ENCODE measurements at regions not wholly inside any gene's neighbourhood (a gene's known extent, or its start where the extent isn't known, plus 50 kb on each side); places are given as distances from the start of the nearest gene placed in this dataset.

DNA sequence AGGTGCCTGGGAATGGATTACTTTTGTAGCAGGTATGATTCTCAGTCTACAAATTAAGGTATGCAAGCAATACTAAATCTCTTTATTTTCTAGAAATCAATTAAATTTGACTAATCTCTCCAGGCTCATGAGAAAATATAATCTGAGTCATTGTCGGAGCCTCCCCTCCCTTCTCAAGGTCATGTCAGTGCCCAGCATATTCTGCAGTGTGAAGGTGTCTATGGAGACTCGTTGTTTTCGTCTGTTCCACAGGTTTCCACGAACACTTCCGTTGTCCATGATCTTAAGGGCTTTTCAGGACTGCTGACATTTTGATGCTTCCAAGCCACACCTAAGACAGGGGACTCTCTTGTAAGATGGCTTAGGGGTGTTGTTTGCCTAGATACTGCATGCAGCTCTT is 56.6 kb upstream of the SCOC start:
- no peak overlapping the region for H3K9ac ChIP-seq (ENCODE audit: low read length)
- no peaks in the 10 kb centered on the region for H3K36me3 ChIP-seq (ENCODE audit: control insufficient read depth, insufficient read depth, low read length)
- H3K27me3 ChIP-seq (ENCODE audit: control insufficient read depth, insufficient read depth, low read length) = peaks cover 28% of the 10 kb centered on the region
- H3K9me3 ChIP-seq (ENCODE audit: control insufficient read depth, insufficient read depth, low read depth, low read length) = 0 out of 2 replicates have a peak, but pooled peaks cover 3% of the 10 kb centered on the region
- no peak overlapping the region for H3K27ac ChIP-seq (ENCODE audit: low read depth, low read length)
- H3K4me1 ChIP-seq (ENCODE audit: control insufficient read depth, insufficient read depth, low read length) = peaks cover 26% of the 10 kb centered on the region
- no peak overlapping the region for H3K4me3 ChIP-seq (ENCODE audit: low read depth, low read length)

DNA sequence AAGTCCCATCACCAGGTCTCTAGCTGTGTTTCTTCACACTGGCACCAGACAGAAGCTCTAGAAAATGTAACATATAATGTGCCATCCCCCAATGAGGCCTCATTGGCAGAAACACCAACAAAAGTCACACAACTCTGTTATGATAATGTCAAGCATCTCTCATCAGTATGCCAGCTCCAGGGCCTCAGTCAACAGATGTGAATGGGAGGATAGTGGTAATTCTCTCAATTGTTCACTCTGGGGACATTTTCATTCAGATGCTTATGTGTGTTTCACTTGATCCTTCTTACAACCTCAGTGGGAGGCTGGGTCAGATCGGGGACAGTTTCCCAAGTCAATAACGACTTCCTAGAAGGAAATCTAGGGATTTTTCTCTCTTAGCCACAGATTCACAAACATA is 57.5 kb upstream of the SCOC start:
- Histone ChIP-seq H3K27me3 (ENCODE audit: control insufficient read depth, insufficient read depth, low read length) (peaks cover 28% of the 10 kb centered on the region), H3K36me3 (ENCODE audit: control insufficient read depth, insufficient read depth, low read length) (no peaks in the 10 kb centered on the region), H3K4me1 (ENCODE audit: control insufficient read depth, insufficient read depth, low read length) (peaks cover 26% of the 10 kb centered on the region), H3K27ac (ENCODE audit: low read depth, low read length) (no peak overlapping the region), H3K9me3 (ENCODE audit: control insufficient read depth, insufficient read depth, low read depth, low read length) (no peaks in the 10 kb centered on the region), H3K4me3 (ENCODE audit: low read depth, low read length) (peak overlapping the region; percentile 25; the same call in 1 of the 2 replicates), H3K9ac (ENCODE audit: low read length) (no peak overlapping the region)

DNA sequence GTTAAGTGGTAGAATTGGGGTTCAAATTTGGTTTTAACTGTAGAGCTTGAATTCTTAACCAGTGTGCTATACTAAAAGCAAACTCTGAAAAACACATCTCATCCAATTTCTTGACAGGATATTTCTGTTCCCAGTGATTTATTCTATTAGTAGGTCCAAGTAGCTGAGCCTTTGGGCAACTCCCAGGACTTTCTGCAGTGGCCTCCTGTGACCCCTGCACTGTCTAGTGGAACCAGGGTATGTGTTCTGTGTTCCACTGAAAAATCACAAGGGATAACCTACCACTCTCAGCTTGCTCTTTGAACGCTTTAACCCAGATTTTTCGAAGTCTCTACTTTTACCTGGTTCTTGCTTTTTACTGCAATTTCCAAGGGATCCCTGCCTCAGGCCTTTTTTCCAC is 58.0 kb upstream of the SCOC start:
- H3K27me3 ChIP-seq (ENCODE audit: control insufficient read depth, insufficient read depth, low read length) = peaks cover 28% of the 10 kb centered on the region
- H3K27ac ChIP-seq (ENCODE audit: low read depth, low read length) = no peak overlapping the region
- H3K36me3 ChIP-seq (ENCODE audit: control insufficient read depth, insufficient read depth, low read length) = no peaks in the 10 kb centered on the region
- no peak overlapping the region for H3K4me3 ChIP-seq (ENCODE audit: low read depth, low read length)
- no peak overlapping the region for H3K9ac ChIP-seq (ENCODE audit: low read length)
- no peaks in the 10 kb centered on the region for H3K9me3 ChIP-seq (ENCODE audit: control insufficient read depth, insufficient read depth, low read depth, low read length)
- H3K4me1 ChIP-seq (ENCODE audit: control insufficient read depth, insufficient read depth, low read length) = peaks cover 26% of the 10 kb centered on the region

DNA sequence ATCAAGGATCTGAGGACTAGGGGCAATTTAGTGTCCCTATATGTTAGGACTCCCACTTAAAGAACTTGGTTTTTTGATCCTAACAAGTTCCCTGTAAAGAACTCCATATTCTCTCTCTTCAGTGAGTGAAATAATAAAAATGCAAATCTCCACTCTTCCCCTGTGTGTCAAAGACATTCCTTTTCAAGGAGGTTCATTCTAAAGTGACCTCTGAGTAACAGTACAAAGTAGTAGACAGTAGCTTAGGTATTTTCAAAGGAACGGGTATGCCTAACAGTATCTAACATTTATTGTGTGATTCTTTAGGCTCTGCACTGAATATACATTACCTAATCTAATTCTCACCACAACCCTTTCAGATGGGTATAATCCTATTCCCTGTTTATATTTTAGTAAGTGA is 58.4 kb upstream of the SCOC start:
- Histone ChIP-seq H3K27me3 (ENCODE audit: control insufficient read depth, insufficient read depth, low read length) (peaks cover 28% of the 10 kb centered on the region), H3K4me3 (ENCODE audit: low read depth, low read length) (no peak overlapping the region), H3K9me3 (ENCODE audit: control insufficient read depth, insufficient read depth, low read depth, low read length) (no peaks in the 10 kb centered on the region), H3K27ac (ENCODE audit: low read depth, low read length) (no peak overlapping the region), H3K36me3 (ENCODE audit: control insufficient read depth, insufficient read depth, low read length) (no peaks in the 10 kb centered on the region), H3K4me1 (ENCODE audit: control insufficient read depth, insufficient read depth, low read length) (peaks cover 26% of the 10 kb centered on the region), H3K9ac (ENCODE audit: low read length) (no peak overlapping the region)

DNA sequence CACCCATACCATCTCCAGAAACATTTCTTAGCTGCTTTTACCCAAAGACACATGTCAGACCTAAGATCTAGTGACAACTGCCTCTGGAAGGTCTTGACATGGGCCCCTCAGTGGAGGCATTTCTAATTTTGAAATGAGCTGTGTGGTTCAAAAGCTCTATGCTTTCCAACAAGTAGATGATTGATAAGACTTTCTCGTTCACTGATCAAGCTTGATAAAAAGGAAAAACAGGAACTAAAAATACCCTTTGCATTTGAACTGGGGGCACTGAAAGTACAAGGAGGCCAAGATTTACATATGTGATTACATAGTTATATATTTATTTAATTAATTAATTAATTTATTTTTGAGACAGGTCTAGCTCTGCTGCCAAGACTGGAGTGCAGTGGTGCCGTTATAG is 61.3 kb upstream of the SCOC start:
- Histone ChIP-seq H3K9ac (ENCODE audit: low read length) (no peak overlapping the region), H3K4me1 (ENCODE audit: control insufficient read depth, insufficient read depth, low read length) (peaks cover 26% of the 10 kb centered on the region), H3K27me3 (ENCODE audit: control insufficient read depth, insufficient read depth, low read length) (peaks cover 30% of the 10 kb centered on the region), H3K27ac (ENCODE audit: low read depth, low read length) (no peak overlapping the region), H3K36me3 (ENCODE audit: control insufficient read depth, insufficient read depth, low read length) (no peaks in the 10 kb centered on the region), H3K9me3 (ENCODE audit: control insufficient read depth, insufficient read depth, low read depth, low read length) (no peaks in the 10 kb centered on the region), H3K4me3 (ENCODE audit: low read depth, low read length) (no peak overlapping the region)

DNA sequence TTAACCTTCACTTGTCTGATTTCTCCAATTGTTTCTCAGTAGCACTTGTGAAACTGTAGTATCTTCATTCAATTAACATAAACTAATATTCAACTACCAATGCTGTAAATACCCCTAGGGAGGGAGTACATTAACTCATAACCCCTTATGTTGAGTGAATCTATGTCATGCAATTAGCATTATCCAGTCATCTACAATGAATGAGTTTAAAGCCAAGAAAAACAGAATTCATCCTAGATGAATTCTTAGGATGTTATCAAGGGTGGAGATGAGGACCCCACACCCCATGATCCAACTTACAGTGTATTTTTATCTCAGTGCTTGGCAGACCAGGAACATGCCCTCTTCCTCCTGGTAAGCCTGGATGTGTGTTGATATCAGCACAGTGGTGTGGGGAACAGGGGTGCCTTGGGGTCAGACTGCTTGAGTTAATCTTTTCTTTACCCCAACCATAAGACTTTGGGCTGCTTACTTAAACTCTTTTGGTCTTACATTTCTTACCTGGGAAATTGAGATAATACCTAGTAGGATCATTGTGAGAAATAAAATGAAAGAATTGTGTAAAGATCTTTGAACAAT is 62.1 kb upstream of the SCOC start:
- H3K36me3 ChIP-seq (ENCODE audit: control insufficient read depth, insufficient read depth, low read length) = no peaks in the 10 kb centered on the region
- H3K27me3 ChIP-seq (ENCODE audit: control insufficient read depth, insufficient read depth, low read length) = peaks cover 22% of the 10 kb centered on the region
- H3K9me3 ChIP-seq (ENCODE audit: control insufficient read depth, insufficient read depth, low read depth, low read length) = no peaks in the 10 kb centered on the region
- no peak overlapping the region for H3K9ac ChIP-seq (ENCODE audit: low read length)
- H3K27ac ChIP-seq (ENCODE audit: low read depth, low read length) = no peak overlapping the region
- H3K4me3 ChIP-seq (ENCODE audit: low read depth, low read length) = no peak overlapping the region
- peaks cover 18% of the 10 kb centered on the region for H3K4me1 ChIP-seq (ENCODE audit: control insufficient read depth, insufficient read depth, low read length)

DNA sequence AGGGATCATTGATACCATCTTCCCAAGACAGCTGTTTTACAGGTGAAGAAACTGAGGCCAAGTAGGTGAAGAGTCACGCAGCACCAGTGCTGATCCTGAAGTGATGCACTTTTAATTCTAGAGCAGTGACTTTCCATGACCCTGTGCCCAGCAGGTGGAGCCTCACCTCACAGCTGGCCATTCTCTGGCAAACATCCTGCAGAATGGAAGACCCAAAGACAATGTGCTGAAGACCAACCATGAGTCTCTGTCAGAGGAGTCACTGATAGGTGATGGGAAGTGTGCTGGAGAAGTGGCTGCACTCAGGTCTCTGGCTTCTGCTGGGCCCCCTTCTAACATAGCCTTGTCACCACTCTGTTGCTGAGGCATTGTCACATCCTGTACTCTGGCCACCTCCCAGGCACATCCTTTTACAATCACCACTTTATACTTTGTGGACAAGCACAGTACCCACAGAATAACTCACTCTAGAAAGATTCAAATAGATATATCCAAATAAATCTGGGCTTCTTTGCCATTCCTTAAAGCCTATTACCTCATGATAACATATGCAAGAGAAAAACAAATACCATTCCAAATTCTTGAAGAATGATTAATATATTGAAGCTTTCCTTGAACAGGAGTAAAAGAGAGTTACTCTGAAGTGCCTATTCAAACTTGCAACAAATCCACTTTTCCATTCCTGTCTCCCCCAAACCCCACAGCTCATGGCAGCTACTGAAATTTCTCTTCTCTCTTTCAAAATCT is 64.1 kb upstream of the SCOC start:
- Histone ChIP-seq H3K27ac (ENCODE audit: low read depth, low read length) (no peak overlapping the region), H3K27me3 (ENCODE audit: control insufficient read depth, insufficient read depth, low read length) (peaks cover 7% of the 10 kb centered on the region; the same call in 1 of the 2 replicates), H3K4me3 (ENCODE audit: low read depth, low read length) (no peak overlapping the region), H3K9me3 (ENCODE audit: control insufficient read depth, insufficient read depth, low read depth, low read length) (no peaks in the 10 kb centered on the region), H3K36me3 (ENCODE audit: control insufficient read depth, insufficient read depth, low read length) (no peaks in the 10 kb centered on the region), H3K9ac (ENCODE audit: low read length) (no peak overlapping the region), H3K4me1 (ENCODE audit: control insufficient read depth, insufficient read depth, low read length) (no peaks in the 10 kb centered on the region)

DNA sequence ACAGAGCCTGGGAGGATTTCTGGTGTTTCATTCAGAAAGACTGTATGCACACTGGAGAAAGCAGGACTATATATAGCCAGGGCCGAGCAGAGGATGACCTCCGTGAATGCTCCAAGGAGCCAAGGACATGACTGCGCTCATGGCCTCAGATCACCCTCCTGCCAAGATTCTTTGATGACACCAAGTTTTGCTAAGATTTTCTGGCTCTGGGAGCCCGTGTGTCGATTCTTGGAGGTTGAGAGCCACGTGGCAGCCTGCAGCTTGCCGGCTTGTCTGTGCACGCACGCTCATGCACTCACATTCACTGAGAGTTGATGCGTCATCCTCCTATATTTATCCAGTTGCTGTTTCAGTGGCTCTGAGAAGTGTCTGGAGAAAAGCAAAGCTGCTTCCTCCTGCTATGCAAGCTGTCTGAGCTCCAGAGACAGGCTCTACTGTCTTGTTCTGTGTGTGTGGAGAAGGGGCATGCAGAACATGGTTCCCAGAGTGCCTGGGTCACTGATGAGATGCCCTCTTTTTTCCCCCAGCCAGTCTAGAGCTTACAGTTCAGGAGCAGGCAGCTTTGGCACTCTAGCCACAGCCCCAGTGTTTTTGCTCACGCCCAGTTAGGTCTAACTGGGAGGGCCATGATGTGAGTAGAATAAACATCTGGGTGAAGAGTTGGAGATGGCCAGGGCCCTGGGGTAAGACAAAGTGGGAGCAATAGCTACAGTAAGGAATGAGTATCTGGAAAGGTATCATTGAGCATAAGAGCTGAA is 64.9 kb upstream of the SCOC start:
- no peak overlapping the region for H3K4me3 ChIP-seq (ENCODE audit: low read depth, low read length)
- H3K4me1 ChIP-seq (ENCODE audit: control insufficient read depth, insufficient read depth, low read length) = no peaks in the 10 kb centered on the region
- H3K27ac ChIP-seq (ENCODE audit: low read depth, low read length) = no peak overlapping the region
- no peaks in the 10 kb centered on the region for H3K36me3 ChIP-seq (ENCODE audit: control insufficient read depth, insufficient read depth, low read length)
- H3K9ac ChIP-seq (ENCODE audit: low read length) = no peak overlapping the region
- H3K27me3 ChIP-seq (ENCODE audit: control insufficient read depth, insufficient read depth, low read length) = 0 out of 2 replicates have a peak, but pooled peaks cover 3% of the 10 kb centered on the region
- no peaks in the 10 kb centered on the region for H3K9me3 ChIP-seq (ENCODE audit: control insufficient read depth, insufficient read depth, low read depth, low read length)

DNA sequence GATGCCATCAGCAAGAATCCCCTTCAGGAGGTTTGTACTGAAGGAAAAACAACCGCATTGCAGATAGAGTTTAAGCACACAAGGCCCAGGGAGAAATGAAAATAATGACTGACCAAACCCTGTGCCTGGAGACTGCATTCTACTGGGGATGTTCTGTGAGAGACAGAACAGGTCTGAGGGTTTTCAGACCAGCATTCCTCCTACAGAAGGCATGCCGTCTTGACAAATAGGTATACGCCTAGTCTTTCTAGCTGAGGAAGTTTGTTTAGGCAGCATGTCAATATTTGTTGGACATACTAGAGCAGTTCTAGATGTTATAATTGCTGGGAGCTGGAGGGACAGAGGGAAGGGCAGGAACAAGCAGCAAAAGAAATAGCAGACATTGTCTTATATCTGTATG is 68.4 kb upstream of the SCOC start:
- Histone ChIP-seq H3K36me3 (ENCODE audit: control insufficient read depth, insufficient read depth, low read length) (no peaks in the 10 kb centered on the region), H3K9me3 (ENCODE audit: control insufficient read depth, insufficient read depth, low read depth, low read length) (no peaks in the 10 kb centered on the region), H3K4me1 (ENCODE audit: control insufficient read depth, insufficient read depth, low read length) (peaks cover 4% of the 10 kb centered on the region; the same call in 1 of the 2 replicates), H3K27me3 (ENCODE audit: control insufficient read depth, insufficient read depth, low read length) (0 out of 2 replicates have a peak, but pooled peaks cover 3% of the 10 kb centered on the region), H3K9ac (ENCODE audit: low read length) (no peak overlapping the region), H3K4me3 (ENCODE audit: low read depth, low read length) (no peak overlapping the region), H3K27ac (ENCODE audit: low read depth, low read length) (no peak overlapping the region)

DNA sequence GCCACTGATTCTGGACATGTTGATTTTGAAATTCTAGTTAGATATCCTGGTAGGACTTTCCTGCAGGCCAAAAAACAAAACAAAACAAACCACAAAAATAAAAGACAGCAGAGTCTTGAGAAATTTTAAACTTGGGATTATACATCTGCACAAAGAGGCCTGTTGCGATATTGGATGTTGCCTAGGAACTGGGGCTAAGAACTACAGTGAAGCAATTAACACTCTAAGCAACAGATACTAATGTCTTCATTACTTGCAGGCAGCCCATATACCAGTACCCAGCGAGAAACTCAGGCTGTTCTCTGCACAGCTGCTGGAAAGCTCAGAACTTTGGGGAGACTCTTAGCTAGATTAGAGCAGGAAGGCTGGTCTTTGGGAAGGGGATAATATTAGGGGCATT is 69.1 kb upstream of the SCOC start:
- H3K4me1 ChIP-seq (ENCODE audit: control insufficient read depth, insufficient read depth, low read length) = peaks cover 8% of the 10 kb centered on the region; the same call in 1 of the 2 replicates
- H3K9me3 ChIP-seq (ENCODE audit: control insufficient read depth, insufficient read depth, low read depth, low read length) = no peaks in the 10 kb centered on the region
- no peaks in the 10 kb centered on the region for H3K36me3 ChIP-seq (ENCODE audit: control insufficient read depth, insufficient read depth, low read length)
- no peak overlapping the region for H3K27ac ChIP-seq (ENCODE audit: low read depth, low read length)
- H3K4me3 ChIP-seq (ENCODE audit: low read depth, low read length) = no peak overlapping the region
- no peaks in the 10 kb centered on the region for H3K27me3 ChIP-seq (ENCODE audit: control insufficient read depth, insufficient read depth, low read length)
- no peak overlapping the region for H3K9ac ChIP-seq (ENCODE audit: low read length)

All from HUES6 (cell line).